ENCODE measurements at regions not wholly inside any gene's neighbourhood (a gene's known extent, or its start where the extent isn't known, plus 50 kb on each side); places are given as distances from the start of the nearest gene placed in this dataset.

GRCh38 chr10:33828592-33828991 lies 494.1 kb upstream of the NRP1 start:
- no peaks in the 10 kb centered on the region for H3K27me3 ChIP-seq (ENCODE audit: insufficient read depth, low read length)
- no peak for DNase-seq (ENCODE audit: insufficient read length, low spot score, missing footprints)
- H2AFZ ChIP-seq (ENCODE audit: low read length) = no peak overlapping the region
- H3K79me2 ChIP-seq (ENCODE audit: insufficient read depth, low read length) = no peaks in the 10 kb centered on the region
- no peak for TF ChIP-seq CTCF (IDR thresholded peaks at IDR 0.05; ENCODE audit: extremely low read depth, low read depth, low read length)
- no peak overlapping the region for H3K4me3 ChIP-seq (ENCODE audit: insufficient read depth, low read length)
- no peaks in the 10 kb centered on the region for H3K36me3 ChIP-seq (ENCODE audit: insufficient read depth, low read length)
- H3K4me2 ChIP-seq (ENCODE audit: insufficient read depth, low read length) = no peak overlapping the region
- no peaks in the 10 kb centered on the region for H3K9me3 ChIP-seq (ENCODE audit: low read depth, low read length)
- no peak overlapping the region for H3K27ac ChIP-seq (ENCODE audit: low read depth, low read length)
- no peaks in the 10 kb centered on the region for H3K4me1 ChIP-seq (ENCODE audit: insufficient read depth, low read length)
- H4K20me1 ChIP-seq (ENCODE audit: insufficient read depth, low read length) = no peaks in the 10 kb centered on the region

GRCh38 chr10:33826186-33826585 lies 491.7 kb upstream of the NRP1 start:
- H3K27me3 ChIP-seq (ENCODE audit: insufficient read depth, low read length) = no peaks in the 10 kb centered on the region
- no peaks in the 10 kb centered on the region for H3K36me3 ChIP-seq (ENCODE audit: insufficient read depth, low read length)
- DNase-seq (ENCODE audit: insufficient read length, low spot score, missing footprints) = no peak
- H2AFZ ChIP-seq (ENCODE audit: low read length) = no peak overlapping the region
- no peaks in the 10 kb centered on the region for H3K9me3 ChIP-seq (ENCODE audit: low read depth, low read length)
- no peak overlapping the region for H3K4me3 ChIP-seq (ENCODE audit: insufficient read depth, low read length)
- no peak for TF ChIP-seq CTCF (IDR thresholded peaks at IDR 0.05; ENCODE audit: extremely low read depth, low read depth, low read length)
- H3K4me1 ChIP-seq (ENCODE audit: insufficient read depth, low read length) = no peaks in the 10 kb centered on the region
- H3K4me2 ChIP-seq (ENCODE audit: insufficient read depth, low read length) = no peak overlapping the region
- no peaks in the 10 kb centered on the region for H3K79me2 ChIP-seq (ENCODE audit: insufficient read depth, low read length)
- H4K20me1 ChIP-seq (ENCODE audit: insufficient read depth, low read length) = no peaks in the 10 kb centered on the region
- H3K27ac ChIP-seq (ENCODE audit: low read depth, low read length) = no peak overlapping the region

GRCh38 chr10:33822774-33823173 lies 488.3 kb upstream of the NRP1 start:
- no peaks in the 10 kb centered on the region for H3K36me3 ChIP-seq (ENCODE audit: insufficient read depth, low read length)
- H2AFZ ChIP-seq (ENCODE audit: low read length) = no peak overlapping the region
- no peaks in the 10 kb centered on the region for H3K27me3 ChIP-seq (ENCODE audit: insufficient read depth, low read length)
- H3K79me2 ChIP-seq (ENCODE audit: insufficient read depth, low read length) = no peaks in the 10 kb centered on the region
- H4K20me1 ChIP-seq (ENCODE audit: insufficient read depth, low read length) = no peaks in the 10 kb centered on the region
- no peak overlapping the region for H3K4me2 ChIP-seq (ENCODE audit: insufficient read depth, low read length)
- no peak overlapping the region for H3K4me3 ChIP-seq (ENCODE audit: insufficient read depth, low read length)
- H3K4me1 ChIP-seq (ENCODE audit: insufficient read depth, low read length) = no peaks in the 10 kb centered on the region
- DNase-seq (ENCODE audit: insufficient read length, low spot score, missing footprints) = no peak
- TF ChIP-seq CTCF (IDR thresholded peaks at IDR 0.05; ENCODE audit: extremely low read depth, low read depth, low read length) = no peak
- H3K9me3 ChIP-seq (ENCODE audit: low read depth, low read length) = no peaks in the 10 kb centered on the region
- no peak overlapping the region for H3K27ac ChIP-seq (ENCODE audit: low read depth, low read length)

- Histone ChIP-seq H3K4me3 (ENCODE audit: insufficient read depth, low read length) (no peak overlapping the region), H3K4me1 (ENCODE audit: insufficient read depth, low read length) (no peaks in the 10 kb centered on the region), H3K4me2 (ENCODE audit: insufficient read depth, low read length) (no peak overlapping the region), H3K36me3 (ENCODE audit: insufficient read depth, low read length) (no peaks in the 10 kb centered on the region), H3K27ac (ENCODE audit: low read depth, low read length) (no peak overlapping the region), H3K79me2 (ENCODE audit: insufficient read depth, low read length) (no peaks in the 10 kb centered on the region), H3K27me3 (ENCODE audit: insufficient read depth, low read length) (no peaks in the 10 kb centered on the region), H4K20me1 (ENCODE audit: insufficient read depth, low read length) (no peaks in the 10 kb centered on the region), H2AFZ (ENCODE audit: low read length) (no peak overlapping the region), H3K9me3 (ENCODE audit: low read depth, low read length) (no peaks in the 10 kb centered on the region)
- no peak for DNase-seq (ENCODE audit: insufficient read length, low spot score, missing footprints)
- TF ChIP-seq CTCF (IDR thresholded peaks at IDR 0.05; ENCODE audit: extremely low read depth, low read depth, low read length) = no peak
These were observed 486.1 kb upstream of the NRP1 start for GRCh38 chr10:33820531-33820930.

Measured in osteoblast (primary cell).